IMR-90 (cell line): ENCODE measurements at regions not wholly inside any gene's neighbourhood (a gene's known extent, or its start where the extent isn't known, plus 50 kb on each side); places are given as distances from the start of the nearest gene placed in this dataset.

Experiments used
- ATAC-seq: fragments of 200-7000 bp; cut with Tn5 transposase; 2 replicates; pipeline ENCODE4 v1.9.1; 2020; ENCODE audit warnings: low read depth, mild to moderate bottlenecking, moderate library complexity
- BruUV-seq: library from RNA; stranded (reverse); fragments of 400-500 nt; replicated peaks from 2 replicates; lab custom pipeline; 2021; lab: Mats Ljungman, UMichigan
- CTCF ChIA-PET: fragments of 300-600 bp; formaldehyde crosslinking; extraction: SDS; loops from one replicate; lab custom pipeline; 2021; ENCODE audit warnings: antibody characterized with exemption; lab: Yijun Ruan, JAX
- POLR2A ChIA-PET: fragments of 300-600 bp; sonication (Branson Sonifier 250); formaldehyde crosslinking; loops from one replicate; lab custom pipeline; 2022; ENCODE audit warnings: antibody characterized with exemption; ENCODE audit not compliant: unreplicated experiment; lab: Charles Lee
- DNase-seq: peaks from one replicate; pipeline ENCODE4 v3.0.0; 2013
- H2AFZ ChIP-seq: replicated peaks from 2 replicates; pipeline ENCODE3; 2013; ENCODE audit warnings: low read length, mild to moderate bottlenecking; ENCODE audit not compliant: poor library complexity
- H2AK5ac ChIP-seq: 2 replicates; pipeline ENCODE4 v1.6.1; 2013; ENCODE audit warnings: low read depth, low read length, inconsistent platforms
- H2AK9ac ChIP-seq: replicated peaks from 2 replicates; pipeline ENCODE3; 2013; ENCODE audit warnings: mild to moderate bottlenecking, low read depth, low read length, moderate library complexity; ENCODE audit not compliant: poor library complexity
- H2BK120ac ChIP-seq: 2 replicates; pipeline ENCODE4 v1.6.1; 2013; ENCODE audit warnings: low read depth, low read length, inconsistent platforms
- H2BK15ac ChIP-seq: 3 replicates; pipeline ENCODE4 v1.6.1; 2013; ENCODE audit warnings: low read depth, low read length, inconsistent platforms
- H2BK20ac ChIP-seq: 2 replicates; pipeline ENCODE4 v1.6.1; 2013; ENCODE audit warnings: low read depth, mild to moderate bottlenecking, inconsistent platforms, low read length, moderate library complexity
- H2BK5ac ChIP-seq: 2 replicates; pipeline ENCODE4 v1.6.1; 2013; ENCODE audit warnings: mild to moderate bottlenecking, low read depth, low read length, inconsistent platforms; ENCODE audit not compliant: poor library complexity, severe bottlenecking
- H3K14ac ChIP-seq: replicated peaks from 2 replicates; pipeline ENCODE4 v1.6.1; 2013; ENCODE audit warnings: low read depth, low read length, inconsistent platforms
- H3K18ac ChIP-seq: 2 replicates; pipeline ENCODE4 v1.6.1; 2013; ENCODE audit warnings: low read depth, low read length, control low read depth
- H3K23ac ChIP-seq: 2 replicates; pipeline ENCODE4 v1.6.1; 2013; ENCODE audit warnings: low read depth, low read length, inconsistent platforms
- H3K27ac ChIP-seq: 2 replicates; pipeline ENCODE4 v1.5.1; 2013; ENCODE audit warnings: mild to moderate bottlenecking, control low read depth, low read length; ENCODE audit not compliant: insufficient read depth
- H3K27me3 ChIP-seq: 2 replicates; pipeline ENCODE4 v1.6.1; 2013; ENCODE audit warnings: low read length; ENCODE audit not compliant: control insufficient read depth, insufficient read depth
- H3K36me3 ChIP-seq: 2 replicates; pipeline ENCODE4 v1.6.1; 2013; ENCODE audit warnings: low read length, mixed read lengths; ENCODE audit not compliant: control insufficient read depth, insufficient read depth
- H3K4ac ChIP-seq: 2 replicates; pipeline ENCODE4 v1.6.1; 2013; ENCODE audit warnings: low read depth, low read length, inconsistent platforms
- H3K4me1 ChIP-seq: 2 replicates; pipeline ENCODE4 v1.6.1; 2013; ENCODE audit warnings: low read length, mixed read lengths; ENCODE audit not compliant: control insufficient read depth, insufficient read depth
- H3K4me2 ChIP-seq: 2 replicates; pipeline ENCODE4 v1.6.1; 2013; ENCODE audit warnings: low read depth, mild to moderate bottlenecking, control low read depth, low read length, moderate library complexity
- H3K4me3 ChIP-seq: 2 replicates; pipeline ENCODE4 v1.5.1; 2013; ENCODE audit warnings: low read depth, mild to moderate bottlenecking, control low read depth, low read length, moderate library complexity; ENCODE audit not compliant: insufficient read depth
- H3K56ac ChIP-seq: 2 replicates; pipeline ENCODE4 v1.6.1; 2013; ENCODE audit warnings: low read length, inconsistent platforms; ENCODE audit not compliant: insufficient read depth; ENCODE audit errors: extremely low read depth
- H3K79me1 ChIP-seq, 2 experiments: 2 replicates each; pipeline ENCODE4 v1.6.1; 2013; ENCODE audit warnings: low read length in 2 of 2, inconsistent platforms in 1 of 2, low read depth in 1 of 2
- H3K9ac ChIP-seq: 2 replicates; pipeline ENCODE4 v1.6.1; 2013; ENCODE audit warnings: low read depth, low read length, control low read depth
- H3K9me1 ChIP-seq: 2 replicates; pipeline ENCODE4 v1.6.1; 2013; ENCODE audit warnings: low read length, inconsistent platforms; ENCODE audit not compliant: insufficient read depth
- H3K9me3 ChIP-seq: 2 replicates; pipeline ENCODE4 v1.6.1; 2013; ENCODE audit warnings: low read length; ENCODE audit not compliant: control insufficient read depth, insufficient read depth
- H4K20me1 ChIP-seq: 2 replicates; pipeline ENCODE4 v1.6.1; 2013; ENCODE audit warnings: low read length, inconsistent platforms; ENCODE audit not compliant: insufficient read depth
- H4K5ac ChIP-seq: 2 replicates; pipeline ENCODE4 v1.6.1; 2013; ENCODE audit warnings: mild to moderate bottlenecking, low read depth, low read length, control low read depth
- H4K8ac ChIP-seq, 2 experiments: 2 replicates each; pipeline ENCODE4 v1.6.1; 2013; ENCODE audit warnings: low read depth in 2 of 2, low read length in 2 of 2, control low read depth in 1 of 2, inconsistent platforms in 1 of 2
- H4K91ac ChIP-seq: 2 replicates; pipeline ENCODE4 v1.6.1; 2013; ENCODE audit warnings: low read depth, low read length, inconsistent platforms; ENCODE audit not compliant: insufficient read depth
- BHLHE40 ChIP-seq: fragments of 150-350 bp; IDR thresholded peaks from 2 replicates; pipeline ENCODE4 v1.6.1; 2016; ENCODE audit warnings: mild to moderate bottlenecking, low read depth, low read length
- CEBPB ChIP-seq: IDR thresholded peaks from 2 replicates; pipeline ENCODE4 v1.6.1; 2012; ENCODE audit warnings: low read depth, low read length, improper control_type of control experiment
- CHD1 ChIP-seq: IDR thresholded peaks from 2 replicates; pipeline ENCODE4 v1.6.1; 2012; ENCODE audit warnings: low read depth, low read length, improper control_type of control experiment
- CTCF ChIP-seq: conservative IDR thresholded peaks from 2 replicates; pipeline ENCODE4 v1.5.1; 2012; ENCODE audit warnings: mild to moderate bottlenecking, low read depth, low read length, improper control_type of control experiment
- ELK1 ChIP-seq: fragments of 150-350 bp; IDR thresholded peaks from 2 replicates; pipeline ENCODE4 v1.6.1; 2016; ENCODE audit warnings: low read depth, mild to moderate bottlenecking, low read length, moderate library complexity, borderline replicate concordance
- FOS ChIP-seq: fragments of 150-350 bp; IDR thresholded peaks from 2 replicates; pipeline ENCODE4 v1.6.1; 2016; ENCODE audit warnings: low read depth, low read length
- MAFK ChIP-seq: IDR thresholded peaks from 2 replicates; pipeline ENCODE4 v1.6.1; 2012; ENCODE audit warnings: low read depth, low read length, improper control_type of control experiment
- MAZ ChIP-seq: IDR thresholded peaks from 2 replicates; pipeline ENCODE4 v1.6.1; 2012; ENCODE audit warnings: low read depth, mild to moderate bottlenecking, low read length, improper control_type of control experiment, moderate library complexity, borderline replicate concordance
- MXI1 ChIP-seq: IDR thresholded peaks from 2 replicates; pipeline ENCODE4 v1.6.1; 2012; ENCODE audit warnings: low read depth, mild to moderate bottlenecking, low read length, moderate library complexity, borderline replicate concordance
- NFE2L2 ChIP-seq: fragments of 150-350 bp; IDR thresholded peaks from 2 replicates; pipeline ENCODE4 v1.6.1; 2016; ENCODE audit warnings: low read depth, mild to moderate bottlenecking, low read length
- POLR2A ChIP-seq: IDR thresholded peaks from 2 replicates; pipeline ENCODE4 v1.6.1; 2012; ENCODE audit warnings: mild to moderate bottlenecking, low read depth, low read length
- RAD21 ChIP-seq: IDR thresholded peaks from 2 replicates; pipeline ENCODE4 v1.6.1; 2012; ENCODE audit warnings: low read length, improper control_type of control experiment
- RCOR1 ChIP-seq: IDR thresholded peaks from 2 replicates; pipeline ENCODE4 v1.6.1; 2012; ENCODE audit warnings: mild to moderate bottlenecking, low read length, improper control_type of control experiment; ENCODE audit not compliant: insufficient replicate concordance
- RFX5 ChIP-seq: IDR thresholded peaks from 2 replicates; pipeline ENCODE4 v1.8.0; 2012; ENCODE audit warnings: low read depth, mild to moderate bottlenecking, low read length, moderate library complexity
- SMC3 ChIP-seq: fragments of 150-350 bp; IDR thresholded peaks from 2 replicates; pipeline ENCODE4 v1.6.1; 2016; ENCODE audit warnings: low read depth, mild to moderate bottlenecking, antibody characterized with exemption, low read length, moderate library complexity
- WGBS, 2 experiments: methylation state at CpG; one replicate each; pipeline versions ENCODE4 v1.1.5 to v1.1.7; 2013; ENCODE audit warnings: missing lambda C conversion rate in 2 of 2; ENCODE audit not compliant: insufficient read length in 1 of 2; ENCODE audit errors: extremely low coverage in 2 of 2; 5-methylcytosine and 5-hydroxymethylcytosine counted together
- dilution Hi-C: fragments of 300-500 bp; cut with HindIII; formaldehyde crosslinking; loops from one replicate; pipeline ENCODE4 v1.14.3; 2018; ENCODE audit warnings: low sequenced_read_pairs; ENCODE audit not compliant: unreplicated experiment
- in situ Hi-C: fragments of 300-500 bp; cut with MboI; formaldehyde crosslinking; loops from 3 replicates; pipeline ENCODE4 v1.14.3; 2019; ENCODE audit warnings: low sequenced_read_pairs, inconsistent platforms, mixed read lengths
- intact Hi-C: fragments of 100-400 bp; cut with micrococcal nuclease; formaldehyde crosslinking; loops from 2 replicates; pipeline ENCODE4 v1.10.0; 2022
- TF ChIP-seq, protein P1 (sequence below): fragments of 150-350 bp; IDR thresholded peaks from 2 replicates; pipeline ENCODE4 v1.6.1; 2017; ENCODE audit warnings: mild to moderate bottlenecking, antibody characterized with exemption, low read length, low read depth

GRCh38 chr7:85600395-85600794 is 413.5 kb upstream of the SEMA3D start:
- Histone ChIP-seq H3K4me3 (no peak overlapping the region), H3K4me1 (no peaks in the 10 kb centered on the region; the same call in 1 of the 2 replicates), H3K56ac (no peak overlapping the region), H3K79me1 (no peaks in the 10 kb centered on the region), H4K5ac (no peak overlapping the region), H2AK5ac (no peak overlapping the region), H3K18ac (no peak overlapping the region), H3K27me3 (no peaks in the 10 kb centered on the region), H2BK5ac (no peak overlapping the region), H3K23ac (no peak overlapping the region), H3K9ac (no peak overlapping the region), H4K8ac (no peak overlapping the region), H4K20me1 (no peaks in the 10 kb centered on the region), H3K4ac (no peak overlapping the region), H4K91ac (no peak overlapping the region), H3K14ac (no peak overlapping the region), H2BK120ac (no peak overlapping the region), H3K4me2 (no peak overlapping the region), H3K27ac (no peak overlapping the region), H2AFZ (no peak overlapping the region), H3K36me3 (no peaks in the 10 kb centered on the region), H2BK20ac (no peak overlapping the region), H3K9me1 (no peaks in the 10 kb centered on the region), H2BK15ac (no peak overlapping the region), H2AK9ac (no peak overlapping the region), H3K9me3 (no peaks in the 10 kb centered on the region)
- peak; percentile 20 for DNase-seq
- intact Hi-C loops (no loop called here), dilution Hi-C loops (no loop called here), in situ Hi-C loops (no loop called here)
- ChIA-PET CTCF (no interaction called here), POLR2A (no interaction called here)
- TF ChIP-seq, protein P1, sequence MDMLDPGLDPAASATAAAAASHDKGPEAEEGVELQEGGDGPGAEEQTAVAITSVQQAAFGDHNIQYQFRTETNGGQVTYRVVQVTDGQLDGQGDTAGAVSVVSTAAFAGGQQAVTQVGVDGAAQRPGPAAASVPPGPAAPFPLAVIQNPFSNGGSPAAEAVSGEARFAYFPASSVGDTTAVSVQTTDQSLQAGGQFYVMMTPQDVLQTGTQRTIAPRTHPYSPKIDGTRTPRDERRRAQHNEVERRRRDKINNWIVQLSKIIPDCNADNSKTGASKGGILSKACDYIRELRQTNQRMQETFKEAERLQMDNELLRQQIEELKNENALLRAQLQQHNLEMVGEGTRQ, result no peak
- TF ChIP-seq MAFK (no peak), FOS (no peak), CTCF (no peak), SMC3 (no peak), ELK1 (no peak), NFE2L2 (no peak), MAZ (no peak), CHD1 (no peak), MXI1 (no peak), RFX5 (no peak), RCOR1 (no peak), BHLHE40 (no peak), RAD21 (no peak), CEBPB (no peak), POLR2A (no peak)
- WGBS, 2 experiments, result no CpG with 5 or more reads among the region's 3 CpGs
- no TSS peak for BruUV-seq
- ATAC-seq, result peak; percentile 38
